GM18951 (cell line): ENCODE measurements at regions not wholly inside any gene's neighbourhood (a gene's known extent, or its start where the extent isn't known, plus 50 kb on each side); places are given as distances from the start of the nearest gene placed in this dataset.

Experiments
- POLR2A ChIP-seq: IDR thresholded peaks from 4 replicates; pipeline ENCODE4 v1.6.1; 2011; ENCODE audit warnings: mild to moderate bottlenecking; ENCODE audit not compliant: insufficient read length, insufficient read depth; ENCODE audit errors: extremely low read depth
- in situ Hi-C: fragments of 300-500 bp; cut with MboI; formaldehyde crosslinking; loops from one replicate; pipeline ENCODE4 v1.12.0; 2022; ENCODE audit warnings: low sequenced_read_pairs, mixed read lengths, inconsistent platforms; ENCODE audit not compliant: unreplicated experiment

DNA sequence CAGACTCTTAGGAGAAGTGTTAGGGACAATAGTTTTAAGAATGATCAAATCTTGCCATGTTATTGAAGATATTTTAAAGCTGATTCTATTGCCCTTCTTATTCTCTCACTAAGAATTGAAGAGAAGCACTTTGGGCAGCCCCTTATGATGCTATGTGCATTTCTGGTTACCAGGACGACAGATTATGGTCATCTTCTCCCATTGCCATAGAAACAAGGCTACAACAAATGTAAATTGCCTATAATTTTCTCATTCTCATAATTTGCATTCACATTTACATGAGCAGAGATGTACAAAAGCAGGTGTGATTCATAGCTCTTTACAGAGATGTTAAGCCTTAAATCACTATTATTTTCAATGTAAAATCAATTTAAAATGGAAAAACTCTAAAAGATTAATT is 137.3 kb upstream of the PCDH9 start:
- in situ Hi-C loops: no loop called here
- no peak for TF ChIP-seq POLR2A

DNA sequence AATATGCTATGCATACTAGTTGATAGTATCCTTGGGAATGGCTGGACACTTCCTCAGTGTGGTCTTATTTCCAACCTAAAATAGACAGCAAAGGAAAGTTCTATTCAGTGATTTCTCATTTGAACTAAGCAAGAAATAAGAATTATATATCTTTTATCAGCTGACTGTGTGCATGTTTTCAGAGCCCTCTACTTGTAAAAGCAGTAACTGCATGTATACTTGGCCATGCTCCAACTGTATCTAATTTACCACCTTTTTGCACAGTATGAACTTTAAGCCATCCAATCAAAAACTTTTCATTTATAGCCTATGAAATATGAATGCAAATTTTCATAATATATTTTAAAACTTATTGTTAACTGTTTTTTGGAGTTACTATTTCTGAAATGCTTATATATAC is 136.4 kb upstream of the PCDH9 start:
- TF ChIP-seq POLR2A: no peak
- in situ Hi-C loops: no loop called here

DNA sequence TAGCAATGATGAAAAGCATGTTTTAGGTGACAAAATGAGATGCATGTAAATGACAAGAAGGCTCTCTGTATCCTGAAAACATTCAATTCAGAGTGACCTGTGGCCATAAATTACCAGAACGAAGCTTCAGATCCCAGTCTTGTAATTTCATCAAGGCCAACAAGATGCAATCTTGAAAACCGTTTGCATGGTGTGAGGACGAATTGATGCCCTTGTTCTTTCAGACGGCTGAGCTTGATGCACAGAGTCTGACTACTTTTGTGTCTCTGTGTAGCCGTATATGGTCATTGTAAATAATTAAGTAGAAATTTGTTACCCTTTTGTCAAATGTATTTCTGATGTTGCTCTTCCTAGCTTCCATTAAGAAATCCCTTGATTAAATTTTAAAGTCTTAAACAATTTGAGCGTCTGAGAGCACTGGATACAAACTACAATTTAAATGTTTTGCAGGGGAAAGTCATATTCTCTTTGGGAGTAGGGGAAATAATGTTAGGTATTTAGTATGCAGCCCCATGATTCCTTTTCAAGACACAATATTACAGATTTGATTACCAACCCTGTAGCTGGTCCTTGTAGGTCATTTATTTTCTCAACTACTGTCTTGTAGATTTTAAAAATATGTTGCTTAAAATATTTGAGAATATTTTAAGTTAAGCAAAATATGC is 125.8 kb upstream of the PCDH9 start:
- no peak for TF ChIP-seq POLR2A
- in situ Hi-C loops: no loop called here

DNA sequence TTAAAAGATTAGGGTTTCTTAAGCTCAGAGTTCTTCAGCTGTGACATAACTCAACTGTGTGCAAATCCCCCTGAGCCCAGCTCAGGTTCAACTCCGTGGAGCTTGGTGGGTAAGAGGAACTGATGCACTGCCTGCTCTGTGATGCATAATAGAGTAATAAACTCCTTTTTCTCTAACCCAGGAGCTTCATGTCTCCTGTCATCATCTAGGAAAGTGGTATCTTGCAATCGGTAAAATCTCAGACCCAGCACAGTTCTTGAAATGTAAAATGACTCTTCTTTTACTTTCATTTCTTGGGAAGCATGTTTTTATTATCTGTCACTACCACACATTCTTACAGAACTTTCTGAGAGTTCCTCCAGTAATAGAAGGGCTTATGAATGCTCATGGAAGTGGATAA is 123.8 kb upstream of the PCDH9 start:
- in situ Hi-C loops: no loop called here
- TF ChIP-seq POLR2A: no peak

DNA sequence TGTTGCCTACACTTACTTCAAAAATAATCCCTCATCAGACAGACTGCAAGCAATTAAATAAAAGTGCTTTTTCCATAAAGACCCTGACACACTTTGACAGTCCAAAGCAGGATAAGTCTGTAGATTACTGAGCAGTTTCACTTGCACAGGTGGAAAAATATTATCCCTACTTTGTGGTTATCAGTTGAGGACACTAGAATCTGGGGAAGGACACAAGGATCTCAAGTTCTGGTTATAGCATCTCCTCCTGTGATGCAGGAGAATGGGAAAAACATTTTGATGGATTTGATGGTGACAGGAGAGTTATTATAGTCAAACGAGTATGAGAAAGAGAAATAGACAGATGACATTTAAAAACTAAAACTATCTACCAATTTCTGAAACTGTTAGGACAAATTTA is 122.9 kb upstream of the PCDH9 start:
- in situ Hi-C loops: no loop called here

DNA sequence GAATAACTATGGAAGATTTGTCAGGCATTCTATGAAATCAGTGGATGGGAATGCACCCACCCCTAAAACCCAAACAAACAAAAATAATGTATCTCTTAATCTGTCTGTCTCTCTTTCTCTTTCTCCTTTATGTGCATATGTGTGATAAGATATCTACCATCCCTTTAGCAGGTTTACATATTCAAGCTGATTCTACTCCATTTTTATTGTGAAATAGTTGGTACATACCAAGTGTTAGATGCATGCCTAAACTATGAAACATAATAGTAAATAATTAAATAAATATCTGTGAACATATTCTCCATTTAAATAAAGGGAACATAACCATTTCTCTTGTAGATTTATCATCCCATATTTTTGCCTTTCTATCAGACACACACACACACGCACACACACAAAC is 121.8 kb upstream of the PCDH9 start:
- in situ Hi-C loops: no loop called here
- TF ChIP-seq POLR2A: no peak

More for the DNA sequence above, 122.9 kb upstream of the PCDH9 start:
- no peak for TF ChIP-seq POLR2A

DNA sequence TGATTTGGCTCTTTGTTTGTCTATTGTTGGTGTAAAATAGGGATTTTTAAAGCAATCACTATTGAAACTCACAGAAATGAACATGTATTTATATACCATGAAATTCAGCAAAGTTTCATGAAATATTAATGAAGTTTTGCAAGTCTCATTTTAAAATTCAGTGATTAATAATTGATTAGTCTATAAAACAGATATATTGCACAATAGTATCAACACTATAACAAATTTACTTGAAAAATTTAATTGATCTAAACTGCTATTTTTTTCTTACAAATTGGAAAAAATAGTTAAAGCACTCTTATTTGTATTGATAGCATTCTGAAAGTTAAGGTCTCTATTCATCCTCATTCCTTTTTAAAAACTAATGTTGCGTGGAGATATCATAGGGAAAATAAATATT is 121.0 kb upstream of the PCDH9 start:
- TF ChIP-seq POLR2A: no peak
- in situ Hi-C loops: no loop called here

DNA sequence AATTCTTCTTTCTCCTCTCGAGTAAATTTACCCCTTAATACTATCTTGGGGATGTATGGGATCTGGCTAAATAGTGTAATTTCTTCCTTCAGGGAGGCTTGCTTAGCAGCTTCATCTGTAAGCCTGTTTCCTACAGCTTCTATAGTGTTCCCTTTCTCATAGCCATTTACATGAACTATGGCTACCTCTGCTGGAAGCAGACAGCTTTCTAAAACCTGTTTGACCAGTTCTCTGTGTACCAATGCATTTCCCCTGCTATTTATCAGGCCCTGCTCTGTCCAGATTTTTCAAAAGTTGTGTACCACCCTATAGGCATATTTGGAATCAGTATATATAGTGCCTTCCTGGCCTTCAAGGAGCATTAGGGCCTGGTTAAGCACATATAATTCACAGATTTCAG is 113.6 kb upstream of the PCDH9 start:
- in situ Hi-C loops: no loop called here
- TF ChIP-seq POLR2A: no peak

DNA sequence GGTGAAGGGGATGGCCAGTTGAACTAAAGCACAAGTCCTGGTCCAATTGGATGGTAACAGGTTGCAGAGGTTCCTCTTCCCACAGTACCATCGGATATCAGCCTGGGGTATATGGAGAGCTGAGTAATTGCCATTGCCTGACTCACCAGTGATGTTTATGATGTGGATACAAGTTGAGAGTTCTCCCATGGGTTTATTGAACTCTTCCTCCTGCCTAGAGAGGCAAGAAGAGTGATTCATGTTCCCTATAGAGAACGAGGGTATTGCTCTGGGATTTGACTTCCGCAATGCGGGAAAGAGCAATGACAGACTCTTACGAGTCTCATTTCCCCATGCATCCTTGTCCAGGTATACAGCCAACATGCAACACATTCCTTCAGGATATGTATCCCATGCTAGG is 111.3 kb upstream of the PCDH9 start:
- in situ Hi-C loops: no loop called here

DNA sequence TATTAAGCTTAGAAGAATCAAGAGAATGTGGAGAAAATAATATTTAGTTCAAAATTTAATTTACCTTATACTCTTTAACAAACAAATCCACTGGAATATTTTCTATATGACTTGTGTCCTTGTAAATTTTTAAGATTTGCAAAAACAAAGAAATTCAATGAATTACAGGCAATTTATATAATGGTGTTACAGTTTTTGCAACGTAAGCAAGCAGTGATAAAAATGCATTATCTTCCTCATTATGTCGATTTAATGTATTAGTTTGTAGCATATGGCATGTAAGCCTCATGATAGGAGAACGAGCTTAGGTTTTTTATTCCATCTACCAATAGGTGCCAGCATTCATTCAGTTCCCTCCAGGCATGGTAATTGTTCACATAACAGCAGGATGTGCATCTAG is 100.0 kb upstream of the PCDH9 start:
- in situ Hi-C loops: no loop called here
- TF ChIP-seq POLR2A: no peak

More for the DNA sequence above, 111.3 kb upstream of the PCDH9 start:
- no peak for TF ChIP-seq POLR2A

DNA sequence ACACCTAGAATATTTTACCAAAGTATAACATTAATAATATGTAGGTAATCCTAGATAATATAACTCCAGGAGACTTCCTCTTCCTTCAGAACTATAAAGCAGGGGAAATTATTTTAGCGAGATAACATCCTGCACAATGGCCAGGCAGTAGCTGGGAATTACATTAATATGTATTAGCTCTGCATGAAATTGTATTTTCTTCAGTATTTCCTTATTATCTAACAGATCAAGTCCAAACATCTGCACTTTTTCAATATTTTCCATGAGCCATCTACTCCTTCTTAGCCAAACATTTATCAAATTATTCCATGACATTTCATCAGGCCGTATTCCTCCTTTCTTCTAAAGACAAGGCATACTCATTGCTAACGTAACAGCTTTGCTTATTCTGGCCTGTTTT is 98.8 kb upstream of the PCDH9 start:
- in situ Hi-C loops: no loop called here
- TF ChIP-seq POLR2A: no peak

DNA sequence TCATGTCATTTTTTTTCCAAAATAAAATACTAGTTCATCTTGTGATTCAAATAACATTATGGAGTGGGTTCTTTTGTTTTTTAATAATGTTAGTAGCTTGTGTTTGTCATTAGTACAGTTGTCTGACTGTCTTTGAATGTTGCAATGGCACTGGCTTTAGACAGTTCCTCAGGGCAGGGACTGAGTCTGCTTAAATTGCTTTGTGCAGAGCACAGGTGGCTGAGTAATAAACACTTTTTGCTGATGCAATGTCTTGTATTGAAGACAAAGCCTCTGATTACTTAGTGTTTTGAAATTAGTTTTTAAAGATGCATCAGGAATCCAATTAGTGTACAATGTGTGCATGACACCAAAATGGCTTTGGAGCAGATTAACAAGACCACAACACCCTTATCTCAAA is 88.7 kb upstream of the PCDH9 start:
- TF ChIP-seq POLR2A: no peak
- in situ Hi-C loops: no loop called here

DNA sequence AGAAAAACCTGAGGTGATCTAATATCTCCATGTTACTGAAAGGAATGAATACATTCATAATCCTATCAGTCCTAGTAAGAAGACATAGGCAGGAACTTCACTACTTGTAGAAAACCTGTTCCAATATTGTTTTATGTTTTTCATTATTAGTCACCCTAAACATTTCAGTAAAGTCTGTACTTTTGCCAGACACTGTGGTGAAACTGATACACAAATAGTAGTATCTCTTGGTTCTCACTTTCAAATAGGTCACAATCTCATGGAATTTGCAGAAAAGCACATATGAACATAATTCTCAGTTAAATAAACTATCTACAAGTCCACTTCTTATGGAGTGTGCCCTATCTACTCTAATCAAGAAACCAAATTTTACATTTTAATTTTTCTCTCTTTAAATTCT is 88.3 kb upstream of the PCDH9 start:
- in situ Hi-C loops: no loop called here
- TF ChIP-seq POLR2A: no peak

DNA sequence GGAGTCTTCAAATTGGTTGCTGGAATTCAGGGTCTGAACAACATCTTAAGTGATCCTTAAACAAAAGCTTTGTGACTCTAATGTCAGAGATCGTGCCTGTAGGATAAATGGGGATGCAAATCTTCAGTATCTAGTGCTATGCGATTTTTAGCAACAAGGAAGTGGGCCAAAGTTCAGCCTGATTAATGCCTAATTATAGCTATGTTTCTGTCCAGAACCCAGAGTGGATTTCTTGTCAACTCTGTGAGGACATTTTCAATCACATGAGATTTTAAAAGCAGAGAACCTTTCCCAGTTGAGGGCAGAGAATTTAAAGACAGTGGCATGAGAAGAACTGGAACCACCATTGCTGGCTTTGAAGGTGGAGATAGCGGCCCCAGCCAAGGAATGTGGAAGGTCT is 84.3 kb upstream of the PCDH9 start:
- TF ChIP-seq POLR2A: no peak
- in situ Hi-C loops: no loop called here
